ENCODE measurements at regions not wholly inside any gene's neighbourhood (a gene's known extent, or its start where the extent isn't known, plus 50 kb on each side); places are given as distances from the start of the nearest gene placed in this dataset.

DNA sequence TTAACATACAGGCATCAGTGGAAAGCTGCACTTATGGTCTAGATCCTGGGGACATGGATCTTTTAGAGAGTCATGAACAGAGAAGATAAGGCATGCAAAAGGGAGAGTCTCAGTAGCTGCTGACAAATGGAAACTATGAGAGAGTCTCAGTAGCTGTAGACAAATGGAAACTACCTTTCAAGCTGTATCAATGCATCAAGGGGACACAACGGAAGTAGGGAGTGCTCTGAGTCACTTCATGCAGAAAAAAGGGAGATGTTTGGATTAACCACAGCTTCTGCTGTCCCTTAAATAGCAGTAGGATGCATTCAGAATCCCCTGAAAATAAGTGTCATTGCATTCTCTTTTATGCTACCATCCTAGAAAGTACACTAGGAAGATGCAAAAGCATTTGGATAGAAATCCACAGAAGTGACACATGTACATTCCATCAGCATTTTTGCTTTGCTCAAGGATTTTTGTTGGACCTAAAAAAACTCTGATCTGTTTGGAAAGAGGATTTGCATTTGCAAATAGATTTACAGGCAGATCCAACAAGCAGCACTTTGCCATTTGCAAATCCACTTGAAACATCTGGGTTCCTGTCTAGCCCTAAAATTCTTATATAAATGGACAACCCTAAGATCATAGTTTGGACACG lies 227.5 kb upstream of the LMO3 start:
- no peak for TF ChIP-seq GATA2 (IDR thresholded peaks at IDR 0.05; ENCODE audit: low read depth, low read length)
- TF ChIP-seq GATA3 (IDR thresholded peaks at IDR 0.05; ENCODE audit: low read depth, low read length) = no peak
